Aorta (tissue), 5 donors: ENCODE measurements at regions not wholly inside any gene's neighbourhood (a gene's known extent, or its start where the extent isn't known, plus 50 kb on each side); places are given as distances from the start of the nearest gene placed in this dataset.
"Not testable (repeated sequence)": the region's sequence is repeated elsewhere in the genome, so short reads cannot be mapped to it uniquely, and the experiment has no call there.

ENCODE experiments used
- ATAC-seq: fragments of 200-7000 bp; cut with Tn5 transposase; one replicate; pipeline ENCODE4 v1.9.1; 2022; ENCODE audit warnings: moderate library complexity; ENCODE audit not compliant: low FRiP score
- DNase-seq, 2 donors: peaks; one replicate each; pipeline ENCODE4 v3.0.0-alpha.2; 2020
- H3K27ac ChIP-seq, 2 donors: one replicate each; pipeline ENCODE4 v1.5.1; 2013; ENCODE audit warnings: low read length in 2 of 2, mild to moderate bottlenecking in 2 of 2, moderate library complexity in 2 of 2, control low read depth in 1 of 2, inconsistent platforms in 1 of 2, low read depth in 1 of 2
- H3K27me3 ChIP-seq, 2 donors: one replicate each; pipeline ENCODE4 v1.6.1; 2013; ENCODE audit warnings: control low read depth in 1 of 2, low read length in 1 of 2, mild to moderate bottlenecking in 1 of 2, moderate library complexity in 1 of 2; ENCODE audit not compliant: insufficient read depth in 2 of 2, control insufficient read depth in 1 of 2
- H3K36me3 ChIP-seq, 2 donors: one replicate each; pipeline ENCODE4 v1.6.1; 2013; ENCODE audit warnings: control low read depth in 1 of 2, low read length in 1 of 2, mild to moderate bottlenecking in 1 of 2; ENCODE audit not compliant: insufficient read depth in 2 of 2, control insufficient read depth in 1 of 2
- H3K4me1 ChIP-seq, 2 donors: one replicate each; pipeline ENCODE4 v1.6.1; 2013; ENCODE audit warnings: low read length in 2 of 2, control low read depth in 1 of 2, mild to moderate bottlenecking in 1 of 2, moderate library complexity in 1 of 2; ENCODE audit not compliant: insufficient read depth in 2 of 2, control insufficient read depth in 1 of 2
- H3K4me3 ChIP-seq, 2 donors: one replicate each; pipeline ENCODE4 v1.5.1; 2013; ENCODE audit warnings: low read length in 2 of 2, control low read depth in 1 of 2, mild to moderate bottlenecking in 1 of 2
- H3K9me3 ChIP-seq: one replicate; pipeline ENCODE4 v1.6.1; 2013; ENCODE audit warnings: mild to moderate bottlenecking, low read length; ENCODE audit not compliant: control insufficient read depth
- WGBS, 2 donors: extraction: QIAGEN DNeasy Blood & Tissue Kit; methylation state at CpG; one replicate each; pipeline ENCODE4 v1.1.7; 2013; 5-methylcytosine and 5-hydroxymethylcytosine counted together
- intact Hi-C, 2 donors: fragments of 100-400 bp; cut with DNase I; formaldehyde crosslinking; loops; one replicate each; pipeline versions ENCODE4 v1.14.2 to v1.15.0; 2022
- donor health status: healthy with polysubstance abuse.
- donor health status: Bipolar disorder and iron deficiency.
- donor health status: DM: no; HTN: no; CAD: no.
- donor health status: DM: no; HTN: no; CAD: no.
- donor health status: DM: yes; HTN: yes; CAD: no.

GRCh38 chr7:159317294-159317693 is 172.6 kb upstream of the VIPR2 start:
- Histone ChIP-seq H3K4me3 (no peak overlapping the region), H3K27ac (no peak overlapping the region), H3K4me1 (no peaks in the 10 kb centered on the region), H3K36me3 (no peaks in the 10 kb centered on the region), H3K9me3 (no peaks in the 10 kb centered on the region), H3K27me3 (no peaks in the 10 kb centered on the region)
- no peak for DNase-seq
- no peak for ATAC-seq
- intact Hi-C loops: no loop called here

GRCh38 chr7:159311172-159311494 is 166.5 kb upstream of the VIPR2 start:
- no peak for DNase-seq
- ATAC-seq: no peak

GRCh38 chr7:159310457-159311171 is 165.9 kb upstream of the VIPR2 start:
- H3K4me3 ChIP-seq: no peak overlapping the region
- WGBS, 2 donors: 46 to 47% methylated on average over 5 of the region's 5 CpGs
- no peaks in the 10 kb centered on the region for H3K4me1 ChIP-seq
- no peak for ATAC-seq
- DNase-seq: no peak
- peaks cover 4% of the 10 kb centered on the region for H3K9me3 ChIP-seq
- H3K27ac ChIP-seq: no peak overlapping the region
- no peaks in the 10 kb centered on the region for H3K36me3 ChIP-seq
- H3K27me3 ChIP-seq: no peaks in the 10 kb centered on the region
- intact Hi-C loops: no loop called here

More at GRCh38 chr7:159311172-159311494, 166.5 kb upstream of the VIPR2 start:
- H3K4me1 ChIP-seq: no peaks in the 10 kb centered on the region
- H3K27me3 ChIP-seq: no peaks in the 10 kb centered on the region
- 92 to 100% methylated on average over 1 of the region's 1 CpG for WGBS, 2 donors
- H3K36me3 ChIP-seq: no peaks in the 10 kb centered on the region
- intact Hi-C loops: no loop called here
- no peak overlapping the region for H3K4me3 ChIP-seq
- H3K9me3 ChIP-seq: peaks cover 4% of the 10 kb centered on the region
- H3K27ac ChIP-seq: no peak overlapping the region

- H3K27me3 ChIP-seq, DNase-seq, intact Hi-C loops, H3K36me3 ChIP-seq, H3K9me3 ChIP-seq, H3K4me1 ChIP-seq, ATAC-seq, H3K4me3 ChIP-seq, H3K27ac ChIP-seq: not testable (repeated sequence)
- WGBS, 2 donors: 31 to 45% methylated on average over 2 of the region's 2 CpGs
These were observed 164.5 kb upstream of the VIPR2 start for GRCh38 chr7:159309214-159309613.

GRCh38 chr7:159306012-159306411 is 161.3 kb upstream of the VIPR2 start:
- no peaks in the 10 kb centered on the region for H3K27me3 ChIP-seq
- 83 to 86% methylated on average over 2 of the region's 2 CpGs for WGBS, 2 donors
- DNase-seq (no peak), ATAC-seq (no peak)
- H3K27ac ChIP-seq: no peak overlapping the region
- no peak overlapping the region for H3K4me3 ChIP-seq
- H3K9me3 ChIP-seq: peaks cover 1% of the 10 kb centered on the region
- H3K36me3 ChIP-seq: no peaks in the 10 kb centered on the region
- intact Hi-C loops: no loop called here
- H3K4me1 ChIP-seq: no peaks in the 10 kb centered on the region

- DNase-seq, H3K4me3 ChIP-seq, H3K36me3 ChIP-seq, H3K27ac ChIP-seq, H3K27me3 ChIP-seq, H3K9me3 ChIP-seq, H3K4me1 ChIP-seq, intact Hi-C loops, ATAC-seq: not testable (repeated sequence)
- WGBS, 2 donors: 36 to 71% methylated on average over 3 of the region's 3 CpGs
These were observed 160.5 kb upstream of the VIPR2 start for GRCh38 chr7:159305185-159305584.

GRCh38 chr7:159303510-159303909 is 158.8 kb upstream of the VIPR2 start:
- ATAC-seq, H3K4me1 ChIP-seq, H3K27me3 ChIP-seq, intact Hi-C loops, H3K4me3 ChIP-seq, DNase-seq, H3K27ac ChIP-seq, H3K9me3 ChIP-seq, H3K36me3 ChIP-seq: not testable (repeated sequence)
- 72 to 74% methylated on average over 2 of the region's 2 CpGs for WGBS, 2 donors

GRCh38 chr7:159296093-159296681 is 151.5 kb upstream of the VIPR2 start:
- Histone ChIP-seq H3K4me3 (no peak overlapping the region), H3K27me3 (no peaks in the 10 kb centered on the region), H3K27ac (no peak overlapping the region), H3K4me1 (no peaks in the 10 kb centered on the region), H3K36me3 (no peaks in the 10 kb centered on the region), H3K9me3 (peaks cover 5% of the 10 kb centered on the region)
- WGBS, 2 donors: 7 to 15% methylated on average over 4 of the region's 4 CpGs
- DNase-seq (no peak), ATAC-seq (no peak)
- intact Hi-C loops: no loop called here

GRCh38 chr7:159286487-159286886 is 141.8 kb upstream of the VIPR2 start:
- ATAC-seq, H3K4me1 ChIP-seq, H3K9me3 ChIP-seq, DNase-seq, intact Hi-C loops, H3K27ac ChIP-seq, H3K4me3 ChIP-seq, H3K27me3 ChIP-seq, H3K36me3 ChIP-seq: not testable (repeated sequence)
